Hindlimb muscle (tissue), 1 donor: ENCODE measurements at regions not wholly inside any gene's neighbourhood (a gene's known extent, or its start where the extent isn't known, plus 50 kb on each side); places are given as distances from the start of the nearest gene placed in this dataset.

Source experiments
- DNase-seq: peaks from one replicate; pipeline ENCODE4 v3.0.0-alpha.2; 2013

GRCh38 chrX:113726009-113726408, 857.9 kb upstream of the HTR2C start:
- DNase-seq: no peak

- no peak for DNase-seq
Observed at GRCh38 chrX:113699939-113700338, 859.3 kb upstream of the AMOT start.

GRCh38 chrX:113675278-113675677, 834.6 kb upstream of the AMOT start:
- DNase-seq: no peak

- no peak for DNase-seq
Observed at GRCh38 chrX:113651306-113651705, 810.7 kb upstream of the AMOT start.

- no peak for DNase-seq
Observed at GRCh38 chrX:113644426-113644825, 803.8 kb upstream of the AMOT start.

- DNase-seq: no peak
Observed at GRCh38 chrX:113634565-113634964, 793.9 kb upstream of the AMOT start.

GRCh38 chrX:113629326-113629725, 788.7 kb upstream of the AMOT start:
- no peak for DNase-seq

- no peak for DNase-seq
Observed at GRCh38 chrX:113594123-113594841, 753.7 kb upstream of the AMOT start.

GRCh38 chrX:113586281-113586898, 745.8 kb upstream of the AMOT start:
- DNase-seq: no peak

GRCh38 chrX:113580486-113580885, 739.9 kb upstream of the AMOT start:
- DNase-seq: no peak

- no peak for DNase-seq
Observed at GRCh38 chrX:113558576-113558975, 717.9 kb upstream of the AMOT start.

GRCh38 chrX:113551919-113552318, 711.3 kb upstream of the AMOT start:
- no peak for DNase-seq

GRCh38 chrX:113548308-113549015, 707.8 kb upstream of the AMOT start:
- no peak for DNase-seq

GRCh38 chrX:113545040-113545439, 704.4 kb upstream of the AMOT start:
- DNase-seq: no peak

GRCh38 chrX:113539599-113540356, 699.1 kb upstream of the AMOT start:
- no peak for DNase-seq

- no peak for DNase-seq
Observed at GRCh38 chrX:113529426-113530013, 688.9 kb upstream of the AMOT start.

- DNase-seq: no peak
Observed at GRCh38 chrX:113522814-113523213, 682.2 kb upstream of the AMOT start.

- DNase-seq: no peak
Observed at GRCh38 chrX:113514906-113515305, 674.3 kb upstream of the AMOT start.

GRCh38 chrX:113512700-113513395, 672.2 kb upstream of the AMOT start:
- DNase-seq: no peak

GRCh38 chrX:113510586-113510985, 670.0 kb upstream of the AMOT start:
- DNase-seq: no peak

- DNase-seq: no peak
Observed at GRCh38 chrX:113492895-113493294, 652.3 kb upstream of the AMOT start.

- no peak for DNase-seq
Observed at GRCh38 chrX:113473418-113473817, 632.8 kb upstream of the AMOT start.
